Neural cell (in vitro differentiated cells): ENCODE measurements at regions not wholly inside any gene's neighbourhood (a gene's known extent, or its start where the extent isn't known, plus 50 kb on each side); places are given as distances from the start of the nearest gene placed in this dataset.

ENCODE experiments used
- CTCF ChIP-seq: fragments of 450-650 bp; IDR thresholded peaks from 2 replicates; pipeline ENCODE4 v1.5.1; 2014; ENCODE audit warnings: antibody characterized with exemption, mild to moderate bottlenecking, moderate library complexity; ENCODE audit not compliant: poor library complexity, severe bottlenecking
- EZH2 ChIP-seq: fragments of 200-600, 300-800 bp; shearing (Covaris generic), sonication (generic); IDR thresholded peaks from 2 replicates; pipeline ENCODE4 v1.6.1; 2014; ENCODE audit warnings: antibody characterized with exemption, low read length, borderline replicate concordance, mild to moderate bottlenecking; ENCODE audit not compliant: insufficient read depth, poor library complexity, severe bottlenecking
- MXI1 ChIP-seq: fragments of 450-650 bp; conservative IDR thresholded peaks from 2 replicates; pipeline ENCODE4 v1.6.1; 2014; ENCODE audit warnings: antibody characterized with exemption, mild to moderate bottlenecking; ENCODE audit not compliant: poor library complexity, severe bottlenecking
- POLR2AphosphoS5 ChIP-seq: IDR thresholded peaks from 2 replicates; pipeline ENCODE4 v1.6.1; 2012
- RAD21 ChIP-seq: fragments of 450-650 bp; conservative IDR thresholded peaks from 2 replicates; pipeline ENCODE4 v1.6.1; 2014; ENCODE audit warnings: antibody characterized with exemption, mild to moderate bottlenecking, moderate library complexity
- REST ChIP-seq: IDR thresholded peaks from 2 replicates; pipeline ENCODE4 v1.6.1; 2012; ENCODE audit warnings: borderline replicate concordance
- SMC3 ChIP-seq: fragments of 450-650 bp; conservative IDR thresholded peaks from 2 replicates; pipeline ENCODE4 v1.6.1; 2014; ENCODE audit warnings: antibody characterized with exemption, mild to moderate bottlenecking, moderate library complexity; ENCODE audit not compliant: poor library complexity

- TF ChIP-seq CTCF (no peak), POLR2AphosphoS5 (no peak), MXI1 (no peak), EZH2 (no peak), REST (no peak), SMC3 (no peak), RAD21 (no peak)
These were observed 229.8 kb upstream of the SFRP2 start for GRCh38 chr4:154018659-154019058.
